AG04449 (cell line): ENCODE measurements at regions not wholly inside any gene's neighbourhood (a gene's known extent, or its start where the extent isn't known, plus 50 kb on each side); places are given as distances from the start of the nearest gene placed in this dataset.
A peak's percentile ranks its signal among the peaks of the same experiment; 100 is the strongest.

ENCODE experiments used
- CTCF ChIA-PET: fragments of 350-600 bp; formaldehyde crosslinking; extraction: SDS; loops from one replicate; lab custom pipeline; 2021; ENCODE audit warnings: antibody characterized with exemption; lab: Yijun Ruan, JAX
- POLR2A ChIA-PET: fragments of 400-600, 350-600 bp; formaldehyde crosslinking; extraction: SDS; loops from one replicate; lab custom pipeline; 2020; ENCODE audit warnings: antibody characterized with exemption, inconsistent platforms; lab: Yijun Ruan, JAX
- DNase-seq: peaks from one replicate; pipeline ENCODE4 v3.0.0-alpha.2; 2010; ENCODE audit warnings: low read depth, low spot score
- H3K4me3 ChIP-seq: 2 replicates; pipeline ENCODE4 v1.5.1; 2011; ENCODE audit warnings: low read depth, mild to moderate bottlenecking, control low read depth, low read length
- TF ChIP-seq, protein P1 (sequence below): IDR thresholded peaks from one replicate; pipeline ENCODE4 v1.5.1; 2011; ENCODE audit warnings: mild to moderate bottlenecking, moderate library complexity, low read length, control low read depth, inconsistent platforms; ENCODE audit not compliant: insufficient read depth; ENCODE audit errors: missing control alignments

DNA sequence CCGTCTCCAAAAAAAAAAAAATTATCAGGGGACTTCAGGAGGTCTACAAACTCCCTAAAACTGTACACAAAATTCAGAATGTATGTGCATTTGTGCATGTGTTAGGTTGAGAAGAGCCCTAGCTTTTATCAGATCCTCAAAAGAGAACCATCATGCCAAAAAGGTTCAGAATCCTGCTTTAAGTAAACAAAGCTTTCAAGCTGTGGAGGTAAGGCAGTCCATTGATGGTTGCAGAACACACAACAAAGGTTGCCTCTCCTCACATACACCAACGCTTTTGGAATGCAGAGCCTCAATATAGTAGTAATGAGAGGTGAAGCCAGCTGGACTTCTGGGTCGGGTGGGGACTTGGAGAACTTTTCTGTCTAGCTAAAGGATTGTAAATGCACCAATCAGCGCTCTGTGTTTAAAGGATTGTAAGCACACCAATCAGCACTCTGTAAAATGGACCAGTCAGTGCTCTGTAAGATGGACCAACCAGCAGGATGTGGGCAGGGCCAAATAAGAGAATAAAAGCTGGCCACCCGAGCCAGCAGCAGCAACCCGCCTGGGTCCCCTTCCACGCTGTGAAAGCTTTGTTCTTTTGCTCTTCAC, 57.9 kb upstream of the RNF38 start:
- no peak for DNase-seq
- ChIA-PET POLR2A (no interaction called here), CTCF (interaction anchor here (1.0 to 2.9 kb wide), 5 partner anchors 10 to 97 kb away, joined by 3 to 15 read pairs (median 10); no protein-coding TSS in a partner anchor)
- H3K4me3 ChIP-seq: no peak overlapping the region
- TF ChIP-seq, protein P1, sequence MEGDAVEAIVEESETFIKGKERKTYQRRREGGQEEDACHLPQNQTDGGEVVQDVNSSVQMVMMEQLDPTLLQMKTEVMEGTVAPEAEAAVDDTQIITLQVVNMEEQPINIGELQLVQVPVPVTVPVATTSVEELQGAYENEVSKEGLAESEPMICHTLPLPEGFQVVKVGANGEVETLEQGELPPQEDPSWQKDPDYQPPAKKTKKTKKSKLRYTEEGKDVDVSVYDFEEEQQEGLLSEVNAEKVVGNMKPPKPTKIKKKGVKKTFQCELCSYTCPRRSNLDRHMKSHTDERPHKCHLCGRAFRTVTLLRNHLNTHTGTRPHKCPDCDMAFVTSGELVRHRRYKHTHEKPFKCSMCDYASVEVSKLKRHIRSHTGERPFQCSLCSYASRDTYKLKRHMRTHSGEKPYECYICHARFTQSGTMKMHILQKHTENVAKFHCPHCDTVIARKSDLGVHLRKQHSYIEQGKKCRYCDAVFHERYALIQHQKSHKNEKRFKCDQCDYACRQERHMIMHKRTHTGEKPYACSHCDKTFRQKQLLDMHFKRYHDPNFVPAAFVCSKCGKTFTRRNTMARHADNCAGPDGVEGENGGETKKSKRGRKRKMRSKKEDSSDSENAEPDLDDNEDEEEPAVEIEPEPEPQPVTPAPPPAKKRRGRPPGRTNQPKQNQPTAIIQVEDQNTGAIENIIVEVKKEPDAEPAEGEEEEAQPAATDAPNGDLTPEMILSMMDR: no peak

DNA sequence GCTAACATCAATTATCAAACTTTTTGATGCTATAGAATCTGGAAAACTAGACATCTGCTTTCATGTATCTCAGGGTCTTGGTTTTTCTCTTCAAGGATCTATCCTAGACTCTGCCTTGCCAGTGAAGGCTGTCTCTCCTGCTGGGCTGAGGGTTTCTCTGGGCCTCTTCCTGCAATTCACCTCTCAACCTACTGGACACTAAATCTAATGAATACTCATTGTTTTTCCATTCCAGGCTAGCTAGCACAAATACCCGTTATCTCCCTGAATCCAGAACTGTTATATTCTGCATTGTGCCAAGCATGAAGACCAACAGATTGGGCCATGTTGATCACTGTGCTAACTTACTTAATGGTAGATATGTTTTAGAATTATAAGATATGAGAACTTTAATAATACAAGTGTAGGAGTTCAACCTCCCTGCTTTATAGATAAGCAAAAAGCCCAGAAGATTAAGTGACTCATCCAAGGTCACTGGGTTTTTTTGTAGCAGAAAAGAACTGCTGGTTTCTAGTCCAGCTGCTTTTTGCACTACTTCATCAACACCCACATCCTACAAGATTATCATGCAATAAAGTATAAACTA, 56.5 kb upstream of the RNF38 start:
- CTCF ChIA-PET: interaction anchor here (1.3 to 2.9 kb wide), 5 partner anchors 8 to 272 kb away, joined by 5 to 15 read pairs (median 10); no protein-coding TSS in a partner anchor
- H3K4me3 ChIP-seq: no peak overlapping the region
- POLR2A ChIA-PET: no interaction called here
- TF ChIP-seq, protein P1: no peak
- no peak for DNase-seq

DNA sequence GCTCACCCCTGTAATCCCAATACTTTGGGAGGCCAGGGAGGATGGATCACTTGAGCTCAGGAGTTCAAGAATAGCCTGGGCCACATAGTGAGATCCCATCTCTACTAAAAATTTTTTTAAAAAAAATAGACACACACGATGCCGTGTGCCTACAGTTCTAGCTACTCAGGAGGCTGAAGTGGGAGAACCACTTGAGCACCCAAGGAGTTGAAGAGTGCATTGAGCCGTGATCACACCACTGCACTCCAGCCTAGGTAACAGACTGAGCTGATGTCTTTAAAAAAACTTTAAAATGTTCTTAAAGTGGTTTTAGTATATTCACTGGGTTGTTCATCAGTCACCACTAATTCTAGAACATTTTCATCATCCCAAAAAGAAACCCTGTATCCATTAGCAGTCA, 51.9 kb upstream of the RNF38 start:
- TF ChIP-seq, protein P1: no peak
- ChIA-PET POLR2A (no interaction called here), CTCF (interaction anchor here (0.6 to 7.3 kb wide), 8 partner anchors 8 to 318 kb away, joined by 3 to 182 read pairs (median 6); no protein-coding TSS in a partner anchor)
- DNase-seq: no peak
- no peak overlapping the region for H3K4me3 ChIP-seq

DNA sequence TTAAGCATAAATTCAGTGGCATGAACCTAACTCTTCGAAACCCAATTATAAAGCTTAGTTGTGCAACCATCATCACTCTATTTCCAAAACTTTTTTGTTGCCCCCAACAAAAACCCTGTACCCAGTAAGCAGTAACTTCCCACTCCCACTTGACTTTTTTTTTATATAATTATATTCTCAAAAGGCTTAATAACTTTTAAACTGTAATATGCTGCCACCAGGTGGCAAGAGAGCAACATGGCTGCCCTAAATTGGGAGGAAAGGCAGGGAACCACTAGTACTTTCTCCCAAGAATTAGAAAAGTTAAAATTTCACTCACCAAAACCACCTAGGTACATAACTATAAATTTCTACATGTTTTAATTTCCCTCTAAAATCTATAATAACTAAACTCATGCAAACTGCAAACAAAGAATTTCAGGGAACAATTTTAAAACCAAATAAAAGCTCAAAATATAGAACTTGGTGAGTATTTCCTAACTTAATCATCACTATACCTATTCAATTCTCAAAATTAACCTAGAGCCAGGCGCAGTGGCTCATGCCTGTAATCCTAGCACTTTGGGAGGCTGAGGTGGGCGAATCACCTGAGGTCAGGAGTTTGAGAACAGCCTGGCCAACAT, 50.2 kb upstream of the RNF38 start:
- POLR2A ChIA-PET: no interaction called here
- CTCF ChIA-PET: interaction anchor here (0.6 to 7.3 kb wide), 35 partner anchors 10 to 278 kb away, joined by 3 to 182 read pairs (median 4); no protein-coding TSS in a partner anchor
- TF ChIP-seq, protein P1: peak; percentile 44
- no peak overlapping the region for H3K4me3 ChIP-seq
- DNase-seq: peak; percentile 9
